GM19463 (cell line): ENCODE measurements at regions not wholly inside any gene's neighbourhood (a gene's known extent, or its start where the extent isn't known, plus 50 kb on each side); places are given as distances from the start of the nearest gene placed in this dataset.

ENCODE experiments used
- ATAC-seq: cut with Tn5 transposase; IDR thresholded peaks from one replicate; pipeline ENCODE4 v1.9.1; 2021; ENCODE audit warnings: mild to moderate bottlenecking, moderate library complexity; ENCODE audit not compliant: unreplicated experiment

DNA sequence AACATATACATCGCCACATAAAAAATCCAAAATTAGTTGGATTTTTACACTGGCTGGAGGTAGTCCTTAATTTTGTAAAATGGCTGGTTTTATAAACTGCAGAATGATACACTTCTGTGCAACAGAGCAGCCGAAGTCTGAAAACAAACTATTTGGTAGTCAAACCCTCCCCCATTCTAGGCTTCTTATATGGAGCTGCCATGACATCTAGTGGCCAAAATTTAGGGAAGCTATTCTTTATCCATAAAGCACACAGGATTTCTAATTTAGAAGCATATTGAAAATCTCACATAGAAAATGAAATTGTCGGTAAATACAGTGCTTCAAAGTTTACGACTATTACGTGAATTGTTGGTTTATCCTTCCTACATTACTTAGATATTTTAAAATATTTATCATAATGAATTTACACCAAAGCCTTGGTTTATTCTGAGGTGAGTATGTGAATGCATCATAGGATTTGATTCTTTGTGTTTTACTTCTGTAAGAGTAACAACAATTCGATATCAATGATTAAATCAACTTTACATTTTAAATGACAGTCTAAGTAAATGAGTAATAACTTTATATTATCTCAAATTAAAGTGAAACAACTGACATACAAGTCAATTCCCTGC is 113.4 kb upstream of the FAM241A start:
- ATAC-seq: peak; percentile 93

GRCh38 chr4:112036886-112037285 is 108.4 kb upstream of the FAM241A start:
- no peak for ATAC-seq

- no peak for ATAC-seq
Observed at GRCh38 chr4:112038861-112039260, 106.4 kb upstream of the FAM241A start.

DNA sequence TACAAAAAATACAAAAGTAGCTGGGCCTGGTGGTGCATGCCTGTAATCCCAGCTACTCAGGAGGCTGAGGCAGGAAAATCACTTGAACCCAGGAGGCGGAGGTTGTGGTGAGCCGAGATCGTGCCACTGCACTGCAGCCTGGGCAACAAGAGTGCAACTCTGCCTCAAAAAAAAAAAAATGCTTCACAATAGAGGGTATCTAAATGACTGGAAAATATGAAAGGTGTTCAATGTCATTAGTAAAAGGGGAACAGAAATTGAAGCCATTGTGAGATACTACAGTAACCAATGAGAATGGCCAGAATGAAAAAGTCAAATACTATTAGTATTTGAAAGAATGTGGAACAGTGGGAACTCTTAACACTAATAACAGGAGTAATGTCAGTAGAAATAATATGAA is 96.1 kb upstream of the FAM241A start:
- ATAC-seq: peak; percentile 83

DNA sequence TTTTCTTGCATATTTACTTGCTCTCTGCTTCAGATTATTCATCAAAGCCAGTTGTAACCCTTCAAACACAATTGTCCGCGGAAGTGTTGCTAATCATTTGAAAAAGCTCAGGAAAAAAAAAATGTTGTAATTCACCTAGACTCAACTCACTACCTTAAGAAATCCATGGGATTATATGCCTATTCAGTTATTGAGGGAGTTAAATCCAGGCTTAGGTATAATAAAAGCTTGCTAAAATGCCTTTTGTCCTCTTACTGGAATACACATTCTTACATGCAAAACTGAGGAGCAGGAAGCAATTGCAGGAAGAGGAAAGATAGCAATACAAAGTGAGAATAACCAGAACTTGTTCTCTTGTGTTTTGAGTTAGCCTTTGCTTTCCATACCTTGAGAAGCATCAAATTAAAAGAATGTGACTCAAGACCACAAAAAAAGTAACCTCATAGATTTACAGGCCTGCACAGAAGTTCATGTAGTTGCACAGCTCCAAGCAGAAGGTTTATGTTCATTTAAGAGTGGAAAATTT is 91.4 kb upstream of the FAM241A start:
- ATAC-seq: no peak

DNA sequence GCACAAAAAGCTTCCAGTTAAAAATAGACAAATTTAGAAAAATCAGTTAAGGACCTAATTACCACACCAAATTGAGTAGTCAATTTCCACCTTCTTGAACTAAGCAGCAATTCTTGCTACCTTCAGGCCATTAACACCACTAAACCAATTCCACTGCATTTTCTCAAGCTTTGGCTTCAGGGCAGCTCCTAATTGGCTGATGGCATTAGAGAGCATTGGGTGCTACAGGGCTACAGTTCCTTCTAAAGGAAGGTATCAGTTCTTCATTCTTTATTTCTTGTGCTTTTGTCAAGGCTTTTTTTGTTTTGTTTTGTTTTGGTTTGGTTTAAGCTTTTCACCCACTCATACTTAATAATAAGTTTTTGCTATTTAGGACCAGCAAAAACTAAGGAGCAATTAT is 90.2 kb upstream of the FAM241A start:
- no peak for ATAC-seq

GRCh38 chr4:112057470-112057869 is 87.8 kb upstream of the FAM241A start:
- ATAC-seq: no peak

GRCh38 chr4:112058433-112058832 is 86.8 kb upstream of the FAM241A start:
- no peak for ATAC-seq

DNA sequence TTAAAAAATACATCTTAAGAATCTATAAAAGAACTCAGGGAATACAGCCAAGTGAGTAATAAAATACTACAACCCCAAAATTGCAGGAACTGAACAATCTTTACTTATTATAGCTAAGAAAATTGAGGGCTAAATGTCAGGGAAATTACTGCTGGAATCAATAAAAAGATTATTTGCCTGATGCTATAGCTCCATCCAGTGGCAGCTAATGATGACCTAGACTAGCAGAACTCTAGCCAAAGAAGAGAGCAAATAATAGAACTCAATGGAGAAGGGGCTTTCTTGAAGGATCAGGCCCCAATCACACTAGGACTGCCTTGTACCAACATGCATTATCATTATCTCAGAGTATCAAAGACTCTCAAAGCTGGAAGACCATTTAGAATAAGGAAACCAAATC is 85.0 kb upstream of the FAM241A start:
- ATAC-seq: no peak

DNA sequence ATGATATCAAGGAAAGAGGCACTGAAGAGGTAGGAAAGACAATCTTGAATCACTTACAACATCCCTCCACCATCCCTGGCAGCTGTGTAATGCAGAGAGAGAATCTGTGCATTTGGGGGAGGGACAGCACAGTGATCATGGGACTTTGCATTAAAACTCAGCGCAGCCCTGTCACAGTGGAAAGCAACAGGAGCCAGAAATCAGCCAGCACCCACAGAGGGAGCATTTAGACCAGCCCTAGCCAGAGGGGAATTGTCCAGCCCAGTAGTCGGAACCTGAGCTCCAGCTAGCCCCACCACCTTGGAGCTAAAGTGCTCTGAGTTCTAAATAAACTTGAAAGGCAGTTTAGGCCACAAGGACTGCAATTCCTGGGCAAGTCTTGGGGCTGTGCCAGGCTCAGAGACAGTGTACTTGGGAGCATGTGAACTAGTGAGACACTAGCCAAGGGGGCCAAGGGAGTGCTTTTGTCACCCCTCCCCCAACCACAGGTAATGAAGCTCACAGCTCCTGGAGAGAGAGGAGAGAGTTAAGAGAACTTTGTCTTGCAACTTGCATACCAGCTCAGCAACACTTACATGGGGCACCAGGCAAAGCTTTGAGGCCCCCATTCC is 83.9 kb upstream of the FAM241A start:
- ATAC-seq: no peak

DNA sequence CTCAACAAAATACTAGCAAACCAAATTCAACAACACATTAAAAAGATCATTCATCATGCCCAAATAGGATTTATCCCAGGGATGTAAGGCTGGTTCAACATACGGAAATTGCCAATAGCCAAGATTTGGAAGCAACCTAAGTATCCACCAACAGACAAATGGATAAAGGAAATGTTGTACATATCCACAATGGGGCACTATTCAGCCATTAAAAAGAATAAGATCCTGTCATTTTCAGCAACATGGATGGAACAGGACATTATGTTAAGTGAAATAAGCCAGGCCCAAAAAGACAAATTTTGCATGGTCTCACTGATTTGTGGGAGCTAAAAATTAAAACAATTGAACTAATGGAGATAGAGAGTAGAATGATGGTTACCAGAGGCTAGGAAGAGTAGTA is 82.0 kb upstream of the FAM241A start:
- ATAC-seq: no peak

- no peak for ATAC-seq
Observed at GRCh38 chr4:112069110-112069509, 76.1 kb upstream of the FAM241A start.

DNA sequence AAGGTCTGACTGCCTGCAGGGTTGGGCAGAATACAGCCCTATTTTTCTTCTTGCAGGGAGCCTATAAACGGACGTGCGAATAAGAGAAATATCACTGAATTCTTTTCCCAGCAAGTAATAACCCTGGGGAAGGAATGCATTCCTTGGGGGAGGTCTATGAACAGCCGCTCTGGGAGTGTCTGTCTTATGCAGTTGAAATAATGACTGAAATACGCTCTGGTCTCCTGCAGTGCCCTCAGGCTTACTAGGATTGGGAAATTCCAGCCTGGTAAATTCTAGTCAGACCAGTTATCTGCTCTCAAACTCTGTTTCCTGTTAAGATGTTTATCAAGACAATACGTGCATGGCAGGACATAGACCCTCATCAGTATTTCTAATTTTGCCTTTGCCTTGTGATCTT is 72.1 kb upstream of the FAM241A start:
- no peak for ATAC-seq

GRCh38 chr4:112075129-112075753 is 70.0 kb upstream of the FAM241A start:
- no peak for ATAC-seq

- ATAC-seq: no peak
Observed at GRCh38 chr4:112075906-112076305, 69.3 kb upstream of the FAM241A start.

GRCh38 chr4:112076919-112077608 is 68.2 kb upstream of the FAM241A start:
- ATAC-seq: peak; percentile 45

GRCh38 chr4:112077743-112078142 is 67.5 kb upstream of the FAM241A start:
- ATAC-seq: no peak

- no peak for ATAC-seq
Observed at GRCh38 chr4:112082954-112083586, 62.2 kb upstream of the FAM241A start.

DNA sequence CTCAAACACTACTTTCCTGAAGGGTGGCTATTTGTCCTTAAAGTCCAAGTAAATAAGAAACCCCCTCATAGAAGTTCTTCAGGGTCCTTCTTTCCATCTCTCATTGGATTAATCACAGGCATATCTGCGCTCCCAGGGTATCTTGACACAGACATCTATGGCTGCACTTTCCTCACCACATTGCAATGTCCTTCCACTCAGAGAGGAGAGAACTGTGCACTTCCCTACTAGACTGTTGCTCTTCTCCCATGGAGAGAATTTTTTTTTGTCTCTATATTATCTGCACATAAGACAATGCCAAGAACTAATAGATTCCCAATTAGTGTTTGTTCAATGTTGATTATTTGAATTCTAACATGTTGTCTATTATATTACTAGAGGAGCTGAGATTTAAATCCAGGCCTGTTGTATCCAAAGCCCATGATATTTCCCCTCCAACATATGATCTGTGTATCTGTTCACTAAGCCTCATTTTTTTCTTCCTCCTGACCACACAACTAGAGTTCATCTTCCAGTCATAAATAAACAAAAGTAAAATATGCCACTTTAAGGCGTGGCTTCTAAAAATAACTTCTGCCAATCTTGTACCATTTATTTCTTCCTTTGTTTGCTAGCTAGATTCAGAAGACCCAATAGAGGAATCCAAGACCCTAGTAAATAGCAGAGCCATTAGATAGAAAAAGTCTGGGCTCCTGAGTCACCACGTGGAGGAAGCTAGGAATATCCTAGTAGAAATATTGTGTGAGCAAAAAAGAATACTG is 61.5 kb upstream of the FAM241A start:
- ATAC-seq: no peak
